Liver (tissue), 8 donors: ENCODE measurements at regions not wholly inside any gene's neighbourhood (a gene's known extent, or its start where the extent isn't known, plus 50 kb on each side); places are given as distances from the start of the nearest gene placed in this dataset.

Experiments used
- DNase-seq: peaks from one replicate; pipeline ENCODE4 v3.0.0-alpha.2; 2017; ENCODE audit warnings: low spot score
- H3K27ac ChIP-seq, 2 donors: one replicate each; pipeline ENCODE4 v1.7.0; 2013; ENCODE audit warnings: inconsistent platforms in 2 of 2, low read length in 2 of 2, control low read depth in 1 of 2, low read depth in 1 of 2, mild to moderate bottlenecking in 1 of 2
- H3K27me3 ChIP-seq, 4 donors: one replicate each; pipeline versions ENCODE4 v1.6.1 to v1.7.0; 2013; ENCODE audit warnings: low read length in 3 of 4, inconsistent platforms in 1 of 4, mild to moderate bottlenecking in 1 of 4, moderate library complexity in 1 of 4; ENCODE audit not compliant: control insufficient read depth in 4 of 4, insufficient read depth in 4 of 4
- H3K36me3 ChIP-seq, 4 donors: one replicate each; pipeline versions ENCODE4 v1.6.1 to v1.7.0; 2013; ENCODE audit warnings: low read length in 3 of 4, mild to moderate bottlenecking in 3 of 4, low read depth in 1 of 4, moderate library complexity in 1 of 4; ENCODE audit not compliant: control insufficient read depth in 4 of 4, insufficient read depth in 3 of 4
- H3K4me1 ChIP-seq, 4 donors: one replicate each; pipeline versions ENCODE4 v1.6.1 to v1.7.0; 2013; ENCODE audit warnings: low read length in 3 of 4, mild to moderate bottlenecking in 3 of 4, moderate library complexity in 1 of 4; ENCODE audit not compliant: control insufficient read depth in 4 of 4, insufficient read depth in 4 of 4
- H3K4me3 ChIP-seq, 3 donors: one replicate each; pipeline versions ENCODE4 v1.6.1 to v1.7.0; 2013; ENCODE audit warnings: low read length in 3 of 3, control low read depth in 1 of 3, low read depth in 1 of 3, mild to moderate bottlenecking in 1 of 3
- H3K9ac ChIP-seq, 2 donors: one replicate each; pipeline ENCODE4 v1.7.0; 2013; ENCODE audit warnings: low read length in 2 of 2, mild to moderate bottlenecking in 2 of 2, moderate library complexity in 2 of 2, control low read depth in 1 of 2, low read depth in 1 of 2
- H3K9me3 ChIP-seq, 4 donors: one replicate each; pipeline versions ENCODE4 v1.6.1 to v1.7.0; 2013; ENCODE audit warnings: low read length in 3 of 4; ENCODE audit not compliant: control insufficient read depth in 4 of 4
- EGR1 ChIP-seq, 2 donors: IDR thresholded peaks; 2 replicates each; pipeline ENCODE4 v1.6.1; 2016 to 2018; ENCODE audit warnings: antibody characterized with exemption in 2 of 2, low read depth in 2 of 2
- FOXA1 ChIP-seq: IDR thresholded peaks from 2 replicates; pipeline ENCODE4 v1.6.1; 2016; ENCODE audit warnings: antibody characterized with exemption
- FOXA2 ChIP-seq: IDR thresholded peaks from 2 replicates; pipeline ENCODE4 v1.6.1; 2016; ENCODE audit warnings: antibody characterized with exemption
- GABPA ChIP-seq, 2 donors: IDR thresholded peaks in 1 of 2; conservative IDR thresholded peaks in 1 of 2; 2 replicates each; pipeline ENCODE4 v1.6.1; 2016; ENCODE audit warnings: antibody characterized with exemption in 2 of 2, mild to moderate bottlenecking in 1 of 2, moderate library complexity in 1 of 2
- HNF4A ChIP-seq, 2 donors: conservative IDR thresholded peaks; 2 replicates each; pipeline ENCODE4 v1.6.1; 2016; ENCODE audit warnings: antibody characterized with exemption in 2 of 2, mild to moderate bottlenecking in 2 of 2
- HNF4G ChIP-seq: IDR thresholded peaks from 2 replicates; pipeline ENCODE4 v1.6.1; 2016; ENCODE audit warnings: antibody characterized with exemption
- JUND ChIP-seq, 2 donors: IDR thresholded peaks; 2 replicates each; pipeline ENCODE4 v1.6.1; 2016; ENCODE audit warnings: antibody characterized with exemption in 2 of 2
- NR2F2 ChIP-seq: IDR thresholded peaks from 2 replicates; pipeline ENCODE4 v1.6.1; 2016; ENCODE audit warnings: antibody characterized with exemption
- RAD21 ChIP-seq, 2 donors: IDR thresholded peaks; 2 replicates each; pipeline ENCODE4 v1.6.1; 2016; ENCODE audit warnings: antibody characterized with exemption in 2 of 2, mild to moderate bottlenecking in 2 of 2
- RXRA ChIP-seq, 2 donors: IDR thresholded peaks; 2 replicates each; pipeline ENCODE4 v1.6.1; 2017 to 2018; ENCODE audit warnings: antibody characterized with exemption in 2 of 2, mild to moderate bottlenecking in 1 of 2
- SP1 ChIP-seq: IDR thresholded peaks from 2 replicates; pipeline ENCODE4 v1.6.1; 2018; ENCODE audit warnings: antibody characterized with exemption, mild to moderate bottlenecking
- TAF1 ChIP-seq: conservative IDR thresholded peaks from 2 replicates; pipeline ENCODE4 v1.6.1; 2016; ENCODE audit warnings: antibody characterized with exemption, mild to moderate bottlenecking
- YY1 ChIP-seq: IDR thresholded peaks from 2 replicates; pipeline ENCODE4 v1.6.1; 2016; ENCODE audit warnings: antibody characterized with exemption, mild to moderate bottlenecking
- WGBS: extraction: QIAGEN DNeasy Blood & Tissue Kit; methylation state at CpG from one replicate; pipeline ENCODE4 v1.1.7; 2013; 5-methylcytosine and 5-hydroxymethylcytosine counted together
- TF ChIP-seq, protein P1 (sequence below): IDR thresholded peaks from 2 replicates; pipeline ENCODE4 v1.6.1; 2016; ENCODE audit warnings: antibody characterized with exemption
- TF ChIP-seq, protein P2 (sequence below): IDR thresholded peaks from 2 replicates; pipeline ENCODE4 v1.6.1; 2016; ENCODE audit warnings: antibody characterized with exemption
- TF ChIP-seq, protein P3 (sequence below): IDR thresholded peaks from 2 replicates; pipeline ENCODE4 v1.6.1; 2016; ENCODE audit warnings: antibody characterized with exemption
- TF ChIP-seq, protein P4 (sequence below): fragments of 150-350 bp; IDR thresholded peaks from 2 replicates; pipeline ENCODE4 v1.5.1; 2017; ENCODE audit warnings: improper control_type of control experiment, low read depth, low read length; ENCODE audit not compliant: missing input control
- donor health status: healthy.
- donor health status: healthy.
- donor health status: healthy.
- donor health status: healthy.
- donor health status: healthy.

DNA sequence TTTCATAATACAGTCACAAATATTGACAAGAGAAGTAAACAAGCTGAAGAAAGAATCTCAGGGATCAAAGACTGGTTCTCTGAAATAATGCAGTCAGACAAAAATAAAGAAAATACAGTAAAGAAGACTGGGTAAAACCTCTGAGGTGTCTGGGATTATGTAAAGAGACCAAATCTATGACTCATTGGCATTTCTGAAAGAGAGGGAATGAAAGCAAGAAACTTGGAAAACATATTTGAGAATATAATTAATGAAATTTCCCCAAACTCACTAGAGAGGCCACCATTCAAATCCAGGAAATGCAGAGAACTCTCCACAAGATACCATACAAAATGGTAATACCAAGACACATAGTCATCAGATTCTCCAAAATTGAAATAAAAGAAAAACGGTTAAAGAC, 53.0 kb upstream of the GPC6 start:
- 83% methylated on average over 1 of the region's 1 CpG for WGBS
- no peaks in the 10 kb centered on the region for H3K4me1 ChIP-seq
- TF ChIP-seq, protein P1, sequence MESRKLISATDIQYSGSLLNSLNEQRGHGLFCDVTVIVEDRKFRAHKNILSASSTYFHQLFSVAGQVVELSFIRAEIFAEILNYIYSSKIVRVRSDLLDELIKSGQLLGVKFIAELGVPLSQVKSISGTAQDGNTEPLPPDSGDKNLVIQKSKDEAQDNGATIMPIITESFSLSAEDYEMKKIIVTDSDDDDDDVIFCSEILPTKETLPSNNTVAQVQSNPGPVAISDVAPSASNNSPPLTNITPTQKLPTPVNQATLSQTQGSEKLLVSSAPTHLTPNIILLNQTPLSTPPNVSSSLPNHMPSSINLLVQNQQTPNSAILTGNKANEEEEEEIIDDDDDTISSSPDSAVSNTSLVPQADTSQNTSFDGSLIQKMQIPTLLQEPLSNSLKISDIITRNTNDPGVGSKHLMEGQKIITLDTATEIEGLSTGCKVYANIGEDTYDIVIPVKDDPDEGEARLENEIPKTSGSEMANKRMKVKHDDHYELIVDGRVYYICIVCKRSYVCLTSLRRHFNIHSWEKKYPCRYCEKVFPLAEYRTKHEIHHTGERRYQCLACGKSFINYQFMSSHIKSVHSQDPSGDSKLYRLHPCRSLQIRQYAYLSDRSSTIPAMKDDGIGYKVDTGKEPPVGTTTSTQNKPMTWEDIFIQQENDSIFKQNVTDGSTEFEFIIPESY = no peak
- no peak for TF ChIP-seq JUND (IDR thresholded peaks at IDR 0.05)
- no peak for TF ChIP-seq FOXA2
- no peak for TF ChIP-seq NR2F2
- no peak for TF ChIP-seq HNF4G
- no peak for TF ChIP-seq EGR1 (IDR thresholded peaks at IDR 0.05; ENCODE audit: low read depth in 2 of 2)
- TF ChIP-seq, protein P2, sequence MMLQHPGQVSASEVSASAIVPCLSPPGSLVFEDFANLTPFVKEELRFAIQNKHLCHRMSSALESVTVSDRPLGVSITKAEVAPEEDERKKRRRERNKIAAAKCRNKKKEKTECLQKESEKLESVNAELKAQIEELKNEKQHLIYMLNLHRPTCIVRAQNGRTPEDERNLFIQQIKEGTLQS = no peak
- TF ChIP-seq GABPA (IDR thresholded peaks at IDR 0.05 in 1 of 2, conservative IDR thresholded peaks at IDR 0.05 in 1 of 2) = no peak
- TF ChIP-seq, protein P3, sequence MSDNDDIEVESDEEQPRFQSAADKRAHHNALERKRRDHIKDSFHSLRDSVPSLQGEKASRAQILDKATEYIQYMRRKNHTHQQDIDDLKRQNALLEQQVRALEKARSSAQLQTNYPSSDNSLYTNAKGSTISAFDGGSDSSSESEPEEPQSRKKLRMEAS = no peak
- TF ChIP-seq RXRA (IDR thresholded peaks at IDR 0.05) = no peak
- no peak for TF ChIP-seq TAF1
- TF ChIP-seq SP1 = no peak
- TF ChIP-seq, protein P4, sequence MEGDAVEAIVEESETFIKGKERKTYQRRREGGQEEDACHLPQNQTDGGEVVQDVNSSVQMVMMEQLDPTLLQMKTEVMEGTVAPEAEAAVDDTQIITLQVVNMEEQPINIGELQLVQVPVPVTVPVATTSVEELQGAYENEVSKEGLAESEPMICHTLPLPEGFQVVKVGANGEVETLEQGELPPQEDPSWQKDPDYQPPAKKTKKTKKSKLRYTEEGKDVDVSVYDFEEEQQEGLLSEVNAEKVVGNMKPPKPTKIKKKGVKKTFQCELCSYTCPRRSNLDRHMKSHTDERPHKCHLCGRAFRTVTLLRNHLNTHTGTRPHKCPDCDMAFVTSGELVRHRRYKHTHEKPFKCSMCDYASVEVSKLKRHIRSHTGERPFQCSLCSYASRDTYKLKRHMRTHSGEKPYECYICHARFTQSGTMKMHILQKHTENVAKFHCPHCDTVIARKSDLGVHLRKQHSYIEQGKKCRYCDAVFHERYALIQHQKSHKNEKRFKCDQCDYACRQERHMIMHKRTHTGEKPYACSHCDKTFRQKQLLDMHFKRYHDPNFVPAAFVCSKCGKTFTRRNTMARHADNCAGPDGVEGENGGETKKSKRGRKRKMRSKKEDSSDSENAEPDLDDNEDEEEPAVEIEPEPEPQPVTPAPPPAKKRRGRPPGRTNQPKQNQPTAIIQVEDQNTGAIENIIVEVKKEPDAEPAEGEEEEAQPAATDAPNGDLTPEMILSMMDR = no peak
- no peak for TF ChIP-seq YY1
- no peak for TF ChIP-seq FOXA1
- no peak for TF ChIP-seq RAD21 (IDR thresholded peaks at IDR 0.05)
- TF ChIP-seq HNF4A (conservative IDR thresholded peaks at IDR 0.05) = no peak
- no peak overlapping the region for H3K4me3 ChIP-seq
- H3K9ac ChIP-seq = no peak overlapping the region
- no peaks in the 10 kb centered on the region for H3K9me3 ChIP-seq
- H3K36me3 ChIP-seq = no peaks in the 10 kb centered on the region
- no peak for DNase-seq
- H3K27me3 ChIP-seq = no peaks in the 10 kb centered on the region
- H3K27ac ChIP-seq = no peak overlapping the region

DNA sequence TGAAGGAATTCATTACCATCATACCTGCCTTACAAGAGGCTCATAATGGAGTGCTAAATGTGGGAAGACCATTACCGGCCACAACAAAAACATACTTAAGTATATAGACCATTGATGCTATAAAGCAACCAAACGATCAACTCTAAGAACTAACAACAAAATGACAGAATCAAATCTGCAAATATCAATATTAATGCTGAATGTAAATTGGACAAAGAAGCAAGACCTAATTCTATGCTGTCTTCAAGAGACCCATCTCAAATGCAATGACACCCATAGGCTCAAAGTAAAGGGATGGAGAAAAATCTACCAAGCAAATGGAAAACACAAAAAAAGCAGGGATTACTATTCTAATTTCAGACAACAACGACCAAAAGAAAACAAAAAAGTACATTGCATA, 52.3 kb upstream of the GPC6 start:
- Histone ChIP-seq H3K9me3 (no peaks in the 10 kb centered on the region), H3K27me3 (no peaks in the 10 kb centered on the region), H3K4me3 (no peak overlapping the region), H3K4me1 (no peaks in the 10 kb centered on the region), H3K27ac (no peak overlapping the region), H3K9ac (no peak overlapping the region), H3K36me3 (no peaks in the 10 kb centered on the region)
- 85% methylated on average over 3 of the region's 3 CpGs for WGBS
- TF ChIP-seq RAD21 (IDR thresholded peaks at IDR 0.05) (no peak), FOXA1 (no peak), YY1 (no peak), RXRA (IDR thresholded peaks at IDR 0.05) (no peak), HNF4A (conservative IDR thresholded peaks at IDR 0.05) (no peak), EGR1 (IDR thresholded peaks at IDR 0.05; ENCODE audit: low read depth in 2 of 2) (no peak)
- TF ChIP-seq, protein P4 = no peak
- TF ChIP-seq, protein P2 = no peak
- DNase-seq = no peak
